GM18951 (cell line): ENCODE measurements at regions not wholly inside any gene's neighbourhood (a gene's known extent, or its start where the extent isn't known, plus 50 kb on each side); places are given as distances from the start of the nearest gene placed in this dataset.

Source experiments
- POLR2A ChIP-seq: IDR thresholded peaks from 4 replicates; pipeline ENCODE4 v1.6.1; 2011; ENCODE audit warnings: mild to moderate bottlenecking; ENCODE audit not compliant: insufficient read length, insufficient read depth; ENCODE audit errors: extremely low read depth
- in situ Hi-C: fragments of 300-500 bp; cut with MboI; formaldehyde crosslinking; loops from one replicate; pipeline ENCODE4 v1.12.0; 2022; ENCODE audit warnings: low sequenced_read_pairs, mixed read lengths, inconsistent platforms; ENCODE audit not compliant: unreplicated experiment

DNA sequence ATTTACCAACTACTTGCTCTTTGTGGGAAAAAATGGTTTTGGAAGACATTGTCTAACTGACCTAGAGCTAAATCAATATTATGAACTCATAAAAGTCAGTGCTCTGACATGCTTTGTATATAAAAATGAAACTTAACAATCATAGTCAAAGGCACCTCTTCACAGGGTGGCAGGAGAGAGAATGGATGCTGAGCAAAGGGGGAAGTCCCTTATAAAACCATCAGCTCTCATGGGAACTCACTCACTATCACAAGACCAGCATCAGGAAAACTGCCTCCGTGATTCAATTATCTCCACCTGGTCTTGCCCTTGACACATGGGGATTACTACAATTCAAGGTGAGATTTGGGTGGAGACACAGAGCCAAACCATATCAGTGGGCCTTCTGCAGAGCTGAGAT is 417.6 kb upstream of the AUTS2 start:
- TF ChIP-seq POLR2A = no peak

GRCh38 chr7:69182596-69183467 is 415.4 kb upstream of the AUTS2 start:
- no peak for TF ChIP-seq POLR2A
- in situ Hi-C loops = no loop called here

More for the DNA sequence above, 417.6 kb upstream of the AUTS2 start:
- in situ Hi-C loops = no loop called here

DNA sequence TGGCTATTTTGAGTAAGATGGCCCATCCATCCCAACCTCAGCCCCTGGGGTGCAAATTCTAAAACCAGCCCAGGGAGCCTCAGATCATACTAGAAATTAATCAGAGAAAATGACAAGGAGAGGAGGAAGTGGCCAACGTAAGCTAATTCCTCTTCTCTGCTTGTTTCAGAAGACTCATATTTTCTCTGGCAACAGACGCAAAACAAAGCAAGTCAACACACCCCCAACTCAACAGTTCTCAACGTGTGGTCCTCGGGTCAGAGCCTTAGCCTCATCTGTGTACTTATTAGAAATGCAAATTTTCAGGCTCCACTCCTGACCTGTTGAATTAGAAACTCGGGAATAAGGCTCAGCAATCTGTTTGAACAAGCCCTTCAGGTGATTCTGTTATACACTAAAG is 413.9 kb upstream of the AUTS2 start:
- in situ Hi-C loops = no loop called here

GRCh38 chr7:69185170-69185569 is 413.1 kb upstream of the AUTS2 start:
- no peak for TF ChIP-seq POLR2A

More for the DNA sequence above, 413.9 kb upstream of the AUTS2 start:
- no peak for TF ChIP-seq POLR2A

GRCh38 chr7:69186974-69187373 is 411.3 kb upstream of the AUTS2 start:
- no peak for TF ChIP-seq POLR2A
- in situ Hi-C loops = no loop called here

More at GRCh38 chr7:69185170-69185569, 413.1 kb upstream of the AUTS2 start:
- in situ Hi-C loops = no loop called here

GRCh38 chr7:69187824-69188333 is 410.4 kb upstream of the AUTS2 start:
- in situ Hi-C loops = no loop called here
- no peak for TF ChIP-seq POLR2A

GRCh38 chr7:69189406-69189805 is 408.9 kb upstream of the AUTS2 start:
- no peak for TF ChIP-seq POLR2A
- in situ Hi-C loops = no loop called here

- no peak for TF ChIP-seq POLR2A
- in situ Hi-C loops = no loop called here
These were observed 408.2 kb upstream of the AUTS2 start for GRCh38 chr7:69190025-69190424.

DNA sequence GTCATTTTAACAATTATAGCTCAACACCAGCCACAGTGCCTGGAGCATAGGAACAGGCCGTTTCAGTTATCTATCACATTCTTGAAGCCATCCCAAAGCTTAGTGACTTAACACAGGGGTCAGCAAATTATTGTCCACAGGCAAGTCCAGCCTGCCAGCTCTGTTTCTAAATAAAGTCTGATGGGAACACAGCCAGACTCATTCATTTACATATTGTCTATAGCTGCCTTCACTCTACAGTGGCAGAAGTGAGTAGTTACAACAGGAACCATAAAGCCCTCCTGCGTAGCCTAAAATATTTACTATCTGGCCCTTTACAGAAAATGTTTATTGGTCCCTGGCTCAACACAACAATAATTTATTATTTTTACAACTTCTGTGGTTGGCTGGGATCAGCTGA is 407.5 kb upstream of the AUTS2 start:
- in situ Hi-C loops = no loop called here
- TF ChIP-seq POLR2A = no peak

DNA sequence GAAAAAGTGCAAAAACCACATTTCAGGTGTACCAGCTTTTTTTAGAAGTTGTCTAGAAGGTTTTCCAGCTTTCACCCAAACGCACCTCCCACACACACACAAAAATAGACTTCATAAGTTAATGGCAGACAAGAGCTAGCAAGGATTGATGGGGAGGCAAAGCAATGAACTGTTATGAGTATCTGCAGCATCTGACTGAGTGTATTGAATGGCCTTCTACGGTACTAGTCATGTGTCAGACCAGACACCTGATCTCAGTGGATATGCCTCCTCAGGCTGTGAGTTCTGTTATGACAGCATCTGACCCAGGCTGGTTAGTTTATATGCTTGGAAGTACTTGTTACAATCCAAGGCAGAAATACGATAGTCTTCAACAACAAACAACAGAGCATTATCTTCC is 406.1 kb upstream of the AUTS2 start:
- in situ Hi-C loops = no loop called here
- TF ChIP-seq POLR2A = no peak

DNA sequence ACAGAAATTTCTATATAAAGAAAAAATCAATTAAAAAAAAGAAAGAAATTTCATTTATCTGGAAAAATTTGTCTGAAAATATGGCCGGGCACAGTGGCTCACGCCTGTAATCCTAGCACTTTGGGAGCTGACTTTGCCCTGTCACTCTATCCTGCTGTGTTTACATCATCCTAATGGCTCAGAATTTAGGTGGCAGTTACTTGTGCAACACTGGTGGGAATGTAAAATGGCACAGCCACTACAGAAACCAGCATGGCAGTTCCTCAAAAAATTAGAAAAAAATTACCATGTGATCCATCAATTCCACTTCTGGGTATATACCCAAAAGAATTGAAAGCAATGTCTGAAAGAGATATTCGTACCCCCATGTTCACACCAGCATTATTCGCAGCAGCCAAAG is 405.2 kb upstream of the AUTS2 start:
- in situ Hi-C loops = no loop called here
- no peak for TF ChIP-seq POLR2A

- TF ChIP-seq POLR2A = no peak
- in situ Hi-C loops = no loop called here
These were observed 401.7 kb upstream of the AUTS2 start for GRCh38 chr7:69196593-69196992.

GRCh38 chr7:69198250-69198649 is 400.0 kb upstream of the AUTS2 start:
- in situ Hi-C loops = no loop called here
- no peak for TF ChIP-seq POLR2A

DNA sequence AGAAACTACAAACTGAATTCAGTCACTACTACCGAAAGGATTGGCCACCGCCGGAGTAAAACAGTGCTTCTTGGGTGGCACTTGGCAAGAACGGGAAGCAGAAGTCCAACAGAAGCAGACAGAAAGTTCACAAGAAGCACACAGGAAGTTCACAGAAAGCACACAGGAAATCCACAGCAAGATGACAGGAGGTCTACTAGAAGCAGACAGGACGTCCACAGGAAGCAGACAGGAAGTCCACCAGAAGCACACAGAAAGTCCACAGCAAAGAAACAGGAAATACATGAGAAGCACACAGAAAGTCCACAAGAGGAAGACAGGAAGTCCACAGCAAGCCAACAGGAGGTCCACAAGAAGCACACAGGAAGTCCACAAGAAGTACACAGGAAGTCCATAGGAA is 399.2 kb upstream of the AUTS2 start:
- in situ Hi-C loops = no loop called here
- TF ChIP-seq POLR2A = no peak
